SK-N-SH (cell line): ENCODE measurements at regions not wholly inside any gene's neighbourhood (a gene's known extent, or its start where the extent isn't known, plus 50 kb on each side); places are given as distances from the start of the nearest gene placed in this dataset.

Source experiments
- CTCF ChIA-PET: fragments of 300-600, 350-600 bp; formaldehyde crosslinking; extraction: SDS; loops from one replicate; lab custom pipeline; 2021; lab: Yijun Ruan, JAX
- POLR2A ChIA-PET: fragments of 350-600 bp; sonication (Branson Sonifier 250); formaldehyde crosslinking; extraction: SDS; loops from one replicate; lab custom pipeline; 2020; ENCODE audit warnings: antibody characterized with exemption, inconsistent platforms; lab: Yijun Ruan, JAX
- DNase-seq: peaks from one replicate; pipeline ENCODE4 v3.0.0; 2012
- H2AFZ ChIP-seq: fragments of 200-600 bp; sonication (generic); 2 replicates; pipeline ENCODE4 v1.8.1; 2016; ENCODE audit warnings: antibody characterized with exemption, mild to moderate bottlenecking, low read depth
- H3F3A ChIP-seq: fragments of 200-600 bp; sonication (generic); replicated peaks from 2 replicates; pipeline ENCODE3; 2016; ENCODE audit warnings: antibody characterized with exemption, mild to moderate bottlenecking; ENCODE audit not compliant: insufficient read depth
- H3K27ac ChIP-seq, 2 experiments: fragments of 200-500 bp in 1 of 2; fragments of 200-600 bp in 1 of 2; sonication (Bioruptor generic) in 1 of 2; sonication (generic), shearing (Covaris generic) in 1 of 2; 2 replicates each; pipeline versions ENCODE4 v1.5.1 to v1.6.1; 2014 to 2016; ENCODE audit warnings: low read depth in 2 of 2, inconsistent platforms in 1 of 2, low read length in 1 of 2, mild to moderate bottlenecking in 1 of 2, mixed read lengths in 1 of 2
- H3K27me3 ChIP-seq: fragments of 200-600 bp; sonication (generic), shearing (Covaris generic); 2 replicates; pipeline ENCODE4 v1.6.1; 2016; ENCODE audit warnings: mixed run types; ENCODE audit not compliant: insufficient read depth
- H3K36me3 ChIP-seq, 2 experiments: fragments of 200-500 bp in 1 of 2; fragments of 200-600 bp in 1 of 2; sonication (Bioruptor generic) in 1 of 2; sonication (generic) in 1 of 2; replicated peaks in 1 of 2; 2 replicates each; pipeline versions ENCODE3 to v1.5.1; 2014 to 2016; ENCODE audit warnings: low read length in 1 of 2, mild to moderate bottlenecking in 1 of 2; ENCODE audit not compliant: insufficient read depth in 2 of 2, control insufficient read depth in 1 of 2
- H3K4me1 ChIP-seq, 2 experiments: fragments of 200-500 bp in 1 of 2; fragments of 200-600 bp in 1 of 2; sonication (Bioruptor generic) in 1 of 2; sonication (generic), shearing (Covaris generic) in 1 of 2; 2 replicates each; pipeline versions ENCODE4 v1.5.1 to v1.6.1; 2014 to 2016; ENCODE audit warnings: low read depth in 1 of 2, low read length in 1 of 2, mixed run types in 1 of 2; ENCODE audit not compliant: insufficient read depth in 2 of 2, control insufficient read depth in 1 of 2
- H3K4me2 ChIP-seq: fragments of 200-600 bp; sonication (generic), shearing (Covaris generic); 2 replicates; pipeline ENCODE4 v1.6.1; 2017; ENCODE audit warnings: mixed run types
- H3K4me3 ChIP-seq, 2 experiments: fragments of 200-500 bp in 1 of 2; fragments of 200-600 bp in 1 of 2; sonication (Bioruptor generic) in 1 of 2; sonication (generic), shearing (Covaris generic) in 1 of 2; 2 replicates each; pipeline versions ENCODE4 v1.5.1 to v1.8.1; 2014 to 2016; ENCODE audit warnings: low read depth in 2 of 2, inconsistent platforms in 1 of 2, low read length in 1 of 2, mild to moderate bottlenecking in 1 of 2, mixed read lengths in 1 of 2, moderate library complexity in 1 of 2
- H3K79me2 ChIP-seq: fragments of 200-600 bp; sonication (generic); 2 replicates; pipeline ENCODE4 v1.8.1; 2017; ENCODE audit warnings: mild to moderate bottlenecking; ENCODE audit not compliant: insufficient read depth
- H3K9ac ChIP-seq: fragments of 200-600 bp; sonication (generic); 2 replicates; pipeline ENCODE4 v1.6.1; 2017; ENCODE audit warnings: mixed run types
- H3K9me2 ChIP-seq: fragments of 200-600 bp; sonication (generic); 2 replicates; pipeline ENCODE4 v1.6.1; 2017; ENCODE audit warnings: mixed run types
- H3K9me3 ChIP-seq: fragments of 200-600 bp; sonication (generic); 2 replicates; pipeline ENCODE4 v1.6.1; 2017; ENCODE audit warnings: mixed run types, mild to moderate bottlenecking, moderate library complexity
- H4K20me1 ChIP-seq: fragments of 200-600 bp; sonication (generic); 2 replicates; pipeline ENCODE4 v1.6.1; 2017; ENCODE audit warnings: mild to moderate bottlenecking, mixed run types; ENCODE audit not compliant: insufficient read depth
- ELF1 ChIP-seq: IDR thresholded peaks from 2 replicates; pipeline ENCODE4 v1.4.0; 2012
- EZH2phosphoT487 ChIP-seq: fragments of 200-600 bp; sonication (generic); IDR thresholded peaks from 2 replicates; pipeline ENCODE4 v1.6.1; 2017; ENCODE audit warnings: low read depth, mixed run types, mild to moderate bottlenecking, antibody characterized with exemption, moderate library complexity, borderline replicate concordance
- FOXJ3 ChIP-seq: sonication (generic); formaldehyde crosslinking; IDR thresholded peaks from 2 replicates; pipeline ENCODE4 v1.5.1; 2020; ENCODE audit warnings: mild to moderate bottlenecking, missing genetic modification reagents
- FOXM1 ChIP-seq: IDR thresholded peaks from 2 replicates; pipeline ENCODE4 v1.4.0; 2012; ENCODE audit warnings: low read depth, mild to moderate bottlenecking
- IRF3 ChIP-seq: fragments of 150-350 bp; IDR thresholded peaks from 2 replicates; pipeline ENCODE4 v1.6.1; 2016; ENCODE audit warnings: mild to moderate bottlenecking, low read depth, low read length
- JUND ChIP-seq: IDR thresholded peaks from 2 replicates; pipeline ENCODE4 v1.4.0; 2012
- MAX ChIP-seq: IDR thresholded peaks from 2 replicates; pipeline ENCODE4 v1.4.0; 2012; ENCODE audit warnings: low read depth
- MXI1 ChIP-seq: IDR thresholded peaks from 2 replicates; pipeline ENCODE4 v1.6.1; 2012; ENCODE audit warnings: mild to moderate bottlenecking, low read depth, low read length, improper control_type of control experiment
- NRF1 ChIP-seq: IDR thresholded peaks from 2 replicates; pipeline ENCODE4 v1.6.1; 2012; ENCODE audit warnings: low read depth, mild to moderate bottlenecking, low read length
- POLR2AphosphoS5 ChIP-seq: IDR thresholded peaks from 2 replicates; pipeline ENCODE4 v1.6.1; 2012; ENCODE audit warnings: low read depth, low read length
- RCOR1 ChIP-seq: fragments of 150-350 bp; IDR thresholded peaks from 2 replicates; pipeline ENCODE4 v1.6.1; 2017; ENCODE audit warnings: antibody characterized with exemption, low read length
- REST ChIP-seq: IDR thresholded peaks from 2 replicates; pipeline ENCODE4 v1.6.1; 2012; ENCODE audit warnings: mild to moderate bottlenecking, low read depth, low read length, moderate library complexity
- RFX5 ChIP-seq: IDR thresholded peaks from 2 replicates; pipeline ENCODE4 v1.6.1; 2012; ENCODE audit warnings: mild to moderate bottlenecking, improper control_type of control experiment, low read length
- TCF12 ChIP-seq: IDR thresholded peaks from 2 replicates; pipeline ENCODE4 v1.4.0; 2012
- TEAD4 ChIP-seq: IDR thresholded peaks from 2 replicates; pipeline ENCODE4 v1.4.0; 2012; ENCODE audit warnings: mild to moderate bottlenecking, borderline replicate concordance; ENCODE audit not compliant: insufficient read depth
- USF2 ChIP-seq: fragments of 150-350 bp; IDR thresholded peaks from 2 replicates; pipeline ENCODE4 v1.6.1; 2017; ENCODE audit warnings: antibody characterized with exemption, low read length, low read depth, borderline replicate concordance
- WGBS: methylation state at CpG from one replicate; pipeline ENCODE4 v1.1.6; 2017; ENCODE audit warnings: low lambda C conversion rate; 5-methylcytosine and 5-hydroxymethylcytosine counted together

- no peak for DNase-seq
- Histone ChIP-seq H2AFZ (no peak overlapping the region), H3K79me2 (no peaks in the 10 kb centered on the region)
- no peak for TF ChIP-seq POLR2AphosphoS5
- TF ChIP-seq MAX = no peak
- TF ChIP-seq MXI1 = no peak
- no peak for TF ChIP-seq JUND
- no peak for TF ChIP-seq EZH2phosphoT487
- no peak for TF ChIP-seq ELF1
- no peak for TF ChIP-seq REST
- TF ChIP-seq IRF3 = no peak
- no peak for TF ChIP-seq RCOR1
- no peak for TF ChIP-seq TCF12
- no peak for TF ChIP-seq USF2
- no peak for TF ChIP-seq TEAD4
- no peak for TF ChIP-seq NRF1
- TF ChIP-seq FOXM1 = no peak
- no peak for TF ChIP-seq FOXJ3 (CRISPR knock-in tag)
- TF ChIP-seq RFX5 = no peak
- TF ChIP-seq, all 33 proteins: peak for 0
- no peak overlapping the region for H3K4me2 ChIP-seq
- WGBS = 0% methylated on average over 2 of the region's 2 CpGs
- POLR2A ChIA-PET = no interaction called here
- H3K9me3 ChIP-seq = no peaks in the 10 kb centered on the region
- H3K9ac ChIP-seq = no peak overlapping the region
- H3K27me3 ChIP-seq = no peaks in the 10 kb centered on the region
- CTCF ChIA-PET = no interaction called here
- no peak overlapping the region for H3K4me3 ChIP-seq
- no peaks in the 10 kb centered on the region for H3K4me1 ChIP-seq
- H4K20me1 ChIP-seq = no peaks in the 10 kb centered on the region
- H3K27ac ChIP-seq = no peak overlapping the region
- H3F3A ChIP-seq = no peaks in the 10 kb centered on the region
- no peaks in the 10 kb centered on the region for H3K36me3 ChIP-seq
- no peaks in the 10 kb centered on the region for H3K9me2 ChIP-seq
These were observed 663.3 kb upstream of the ACVR2A start for GRCh38 chr2:147181351-147182029.
